ENCODE measurements at regions not wholly inside any gene's neighbourhood (a gene's known extent, or its start where the extent isn't known, plus 50 kb on each side); places are given as distances from the start of the nearest gene placed in this dataset.

DNA sequence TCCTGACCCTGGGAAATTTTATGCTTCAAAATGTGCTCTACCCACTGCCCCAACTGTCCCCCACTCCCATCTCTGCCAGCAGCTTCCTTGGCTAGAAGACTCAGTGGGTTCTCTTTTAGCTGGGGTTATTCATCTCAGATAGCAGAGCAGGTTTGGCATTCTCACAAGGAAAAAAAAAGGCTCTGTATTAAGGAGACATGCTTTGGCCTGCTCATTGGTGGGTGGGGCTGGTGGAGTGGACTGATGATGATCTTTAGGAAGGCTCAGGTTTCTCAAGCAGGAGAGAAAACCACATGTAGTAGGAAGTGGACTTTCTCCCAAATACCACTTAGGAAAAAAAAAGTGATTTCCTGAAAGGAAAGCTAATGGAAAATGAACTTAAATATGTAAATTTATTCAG is 279.2 kb upstream of the ZNF462 start:
- TF ChIP-seq, protein P1, sequence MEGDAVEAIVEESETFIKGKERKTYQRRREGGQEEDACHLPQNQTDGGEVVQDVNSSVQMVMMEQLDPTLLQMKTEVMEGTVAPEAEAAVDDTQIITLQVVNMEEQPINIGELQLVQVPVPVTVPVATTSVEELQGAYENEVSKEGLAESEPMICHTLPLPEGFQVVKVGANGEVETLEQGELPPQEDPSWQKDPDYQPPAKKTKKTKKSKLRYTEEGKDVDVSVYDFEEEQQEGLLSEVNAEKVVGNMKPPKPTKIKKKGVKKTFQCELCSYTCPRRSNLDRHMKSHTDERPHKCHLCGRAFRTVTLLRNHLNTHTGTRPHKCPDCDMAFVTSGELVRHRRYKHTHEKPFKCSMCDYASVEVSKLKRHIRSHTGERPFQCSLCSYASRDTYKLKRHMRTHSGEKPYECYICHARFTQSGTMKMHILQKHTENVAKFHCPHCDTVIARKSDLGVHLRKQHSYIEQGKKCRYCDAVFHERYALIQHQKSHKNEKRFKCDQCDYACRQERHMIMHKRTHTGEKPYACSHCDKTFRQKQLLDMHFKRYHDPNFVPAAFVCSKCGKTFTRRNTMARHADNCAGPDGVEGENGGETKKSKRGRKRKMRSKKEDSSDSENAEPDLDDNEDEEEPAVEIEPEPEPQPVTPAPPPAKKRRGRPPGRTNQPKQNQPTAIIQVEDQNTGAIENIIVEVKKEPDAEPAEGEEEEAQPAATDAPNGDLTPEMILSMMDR (conservative IDR thresholded peaks at IDR 0.05; ENCODE audit: low read length) = no peak
- TF ChIP-seq EZH2phosphoT487 (IDR thresholded peaks at IDR 0.05; ENCODE audit: borderline replicate concordance, low read depth, low read length) = no peak
